Uterus (tissue), 3 donors: ENCODE measurements at regions not wholly inside any gene's neighbourhood (a gene's known extent, or its start where the extent isn't known, plus 50 kb on each side); places are given as distances from the start of the nearest gene placed in this dataset.

Source experiments
- DNase-seq, 2 donors: peaks; one replicate each; pipeline ENCODE4 v3.0.0-alpha.2; 2019 to 2020
- H3K27ac ChIP-seq, 2 donors: fragments of 200-600 bp; sonication (generic); 1 replicate in 1 of 2; 2 replicates in 1 of 2; pipeline ENCODE4 v1.5.1; 2016 to 2018
- H3K27me3 ChIP-seq, 2 donors: fragments of 200-600 bp; sonication (generic); one replicate each; pipeline ENCODE4 v1.5.1; 2018 to 2019; ENCODE audit warnings: control low read depth in 1 of 2
- H3K36me3 ChIP-seq, 2 donors: fragments of 200-600 bp; sonication (generic); one replicate each; pipeline ENCODE4 v1.5.1; 2019; ENCODE audit warnings: control low read depth in 1 of 2
- H3K4me1 ChIP-seq, 2 donors: fragments of 200-600 bp; sonication (generic); one replicate each; pipeline ENCODE4 v1.5.1; 2018 to 2019; ENCODE audit warnings: control low read depth in 1 of 2
- H3K4me3 ChIP-seq, 2 donors: fragments of 200-600 bp; sonication (generic); 1 replicate in 1 of 2; 2 replicates in 1 of 2; pipeline ENCODE4 v1.5.1; 2018 to 2019; ENCODE audit warnings: mild to moderate bottlenecking in 1 of 2
- H3K9me3 ChIP-seq, 2 donors: fragments of 200-600 bp; sonication (generic); one replicate each; pipeline ENCODE4 v1.5.1; 2019; ENCODE audit warnings: control low read depth in 1 of 2
- POLR2A ChIP-seq, 2 donors: fragments of 450-650 bp; IDR thresholded peaks; one replicate each; pipeline ENCODE4 v1.6.1; 2016; ENCODE audit warnings: antibody characterized with exemption in 2 of 2, mild to moderate bottlenecking in 1 of 2, moderate library complexity in 1 of 2
- intact Hi-C: fragments of 100-400 bp; cut with DNase I; formaldehyde crosslinking; loops from one replicate; pipeline ENCODE4 v1.15.1; 2023; ENCODE audit warnings: low total_unique reads
- TF ChIP-seq, protein P1 (sequence below), 4 experiments: fragments of 200-600 bp in 2 of 4; fragments of 450-650 bp in 2 of 4; sonication (generic) in 2 of 4; IDR thresholded peaks; one replicate each; pipeline ENCODE4 v1.5.1; 2016 to 2019; ENCODE audit warnings: antibody characterized with exemption in 4 of 4, mild to moderate bottlenecking in 2 of 4, moderate library complexity in 1 of 4
- donor health status: DM: yes; HTN: yes; CAD: no.

DNA sequence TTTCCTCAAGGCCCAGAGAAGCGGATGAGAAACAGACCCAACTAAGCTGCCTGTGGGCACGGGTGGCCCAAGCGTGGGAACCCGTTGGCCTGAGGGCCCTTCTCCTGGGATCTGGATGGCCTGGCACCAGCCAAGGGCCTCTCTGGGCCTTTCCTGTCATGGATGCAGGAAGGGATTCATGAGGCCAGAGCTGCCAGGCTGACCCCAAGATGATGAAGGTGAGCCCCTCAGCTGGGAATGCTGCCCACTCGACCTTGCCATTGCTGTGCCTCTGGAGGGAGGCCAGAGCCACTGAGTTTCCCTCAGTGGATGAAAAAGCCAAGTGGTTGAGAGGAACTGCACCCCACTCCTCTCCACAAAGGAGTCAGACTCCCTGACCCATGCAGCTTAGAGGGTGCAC, 171.2 kb downstream of the VEGFA start:
- Histone ChIP-seq H3K9me3 (peaks cover 0 to 11% of the 10 kb centered on the region in 2 donors), H3K4me3 (no peak overlapping the region), H3K27ac (no peak overlapping the region), H3K36me3 (no peaks in the 10 kb centered on the region), H3K27me3 (no peaks in the 10 kb centered on the region), H3K4me1 (no peaks in the 10 kb centered on the region)
- TF ChIP-seq POLR2A (IDR thresholded peaks at IDR 0.05), result no peak
- TF ChIP-seq, protein P1, sequence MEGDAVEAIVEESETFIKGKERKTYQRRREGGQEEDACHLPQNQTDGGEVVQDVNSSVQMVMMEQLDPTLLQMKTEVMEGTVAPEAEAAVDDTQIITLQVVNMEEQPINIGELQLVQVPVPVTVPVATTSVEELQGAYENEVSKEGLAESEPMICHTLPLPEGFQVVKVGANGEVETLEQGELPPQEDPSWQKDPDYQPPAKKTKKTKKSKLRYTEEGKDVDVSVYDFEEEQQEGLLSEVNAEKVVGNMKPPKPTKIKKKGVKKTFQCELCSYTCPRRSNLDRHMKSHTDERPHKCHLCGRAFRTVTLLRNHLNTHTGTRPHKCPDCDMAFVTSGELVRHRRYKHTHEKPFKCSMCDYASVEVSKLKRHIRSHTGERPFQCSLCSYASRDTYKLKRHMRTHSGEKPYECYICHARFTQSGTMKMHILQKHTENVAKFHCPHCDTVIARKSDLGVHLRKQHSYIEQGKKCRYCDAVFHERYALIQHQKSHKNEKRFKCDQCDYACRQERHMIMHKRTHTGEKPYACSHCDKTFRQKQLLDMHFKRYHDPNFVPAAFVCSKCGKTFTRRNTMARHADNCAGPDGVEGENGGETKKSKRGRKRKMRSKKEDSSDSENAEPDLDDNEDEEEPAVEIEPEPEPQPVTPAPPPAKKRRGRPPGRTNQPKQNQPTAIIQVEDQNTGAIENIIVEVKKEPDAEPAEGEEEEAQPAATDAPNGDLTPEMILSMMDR (IDR thresholded peaks at IDR 0.05), result no peak
- intact Hi-C loops, result no loop called here
- DNase-seq, result peak in 1 of 2 donors; percentile 8

DNA sequence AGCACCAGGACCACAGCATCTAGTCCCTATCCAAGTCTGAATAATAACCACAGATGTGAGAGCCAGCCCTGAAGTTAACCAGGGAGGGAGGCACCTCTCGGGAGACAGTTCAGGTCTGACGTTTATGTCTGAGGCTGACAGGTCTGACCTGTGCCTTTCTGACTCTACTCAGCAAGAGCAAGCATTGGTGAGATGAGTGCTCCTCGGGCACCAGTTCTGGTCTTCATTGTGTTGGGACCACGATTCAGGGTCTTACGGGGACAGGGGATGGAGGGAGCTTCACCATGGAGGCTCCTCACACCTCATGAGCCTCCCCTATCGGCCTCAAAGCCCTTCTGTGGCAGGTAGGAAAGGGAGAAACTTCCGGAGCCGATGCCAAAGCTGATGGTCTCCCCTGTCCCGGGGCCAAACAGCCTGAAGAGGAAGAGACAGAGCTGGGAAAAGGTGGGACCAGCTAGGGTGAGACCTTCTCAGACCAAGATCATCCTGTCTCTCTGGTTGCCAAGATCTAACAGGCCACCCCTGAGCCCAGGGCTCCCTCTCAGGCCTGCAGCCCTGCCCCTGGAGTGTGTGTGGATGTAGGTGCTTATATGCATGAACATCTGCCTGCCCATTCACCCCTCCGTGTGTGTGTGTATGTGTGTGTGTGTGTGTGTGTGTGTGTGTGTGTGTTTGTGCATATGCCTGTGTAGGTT, 170.5 kb downstream of the VEGFA start:
- Histone ChIP-seq H3K27ac (no peak overlapping the region), H3K27me3 (no peaks in the 10 kb centered on the region), H3K4me3 (no peak overlapping the region), H3K36me3 (no peaks in the 10 kb centered on the region), H3K4me1 (no peaks in the 10 kb centered on the region), H3K9me3 (peaks cover 0 to 5% of the 10 kb centered on the region in 2 donors)
- peak in 1 of 2 donors; percentile 8 for DNase-seq
- TF ChIP-seq, protein P1 (IDR thresholded peaks at IDR 0.05), result no peak
- TF ChIP-seq POLR2A (IDR thresholded peaks at IDR 0.05), result no peak
- intact Hi-C loops, result no loop called here

DNA sequence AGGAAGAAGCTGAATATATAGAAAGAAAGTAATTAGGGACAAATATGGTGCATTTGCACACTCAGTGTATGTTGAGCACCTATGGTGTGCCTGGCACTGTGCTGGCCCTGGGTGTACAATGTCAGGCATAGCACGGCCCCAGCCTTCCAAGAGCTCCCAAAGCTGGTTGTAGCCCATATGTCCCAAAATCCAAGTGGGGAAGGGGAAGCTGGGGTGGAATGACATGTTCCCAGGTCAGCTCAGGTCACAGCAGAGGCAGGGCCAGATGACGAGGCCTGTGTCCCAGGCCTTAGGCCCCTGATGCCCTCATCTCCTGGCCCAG, 170.0 kb downstream of the VEGFA start:
- Histone ChIP-seq H3K9me3 (no peaks in the 10 kb centered on the region), H3K36me3 (no peaks in the 10 kb centered on the region), H3K27ac (no peak overlapping the region), H3K4me1 (no peaks in the 10 kb centered on the region), H3K4me3 (no peak overlapping the region), H3K27me3 (no peaks in the 10 kb centered on the region)
- TF ChIP-seq POLR2A (IDR thresholded peaks at IDR 0.05), result no peak
- TF ChIP-seq, protein P1 (IDR thresholded peaks at IDR 0.05), result no peak
- intact Hi-C loops, result no loop called here
- DNase-seq, result peak in 1 of 2 donors; percentile 10

DNA sequence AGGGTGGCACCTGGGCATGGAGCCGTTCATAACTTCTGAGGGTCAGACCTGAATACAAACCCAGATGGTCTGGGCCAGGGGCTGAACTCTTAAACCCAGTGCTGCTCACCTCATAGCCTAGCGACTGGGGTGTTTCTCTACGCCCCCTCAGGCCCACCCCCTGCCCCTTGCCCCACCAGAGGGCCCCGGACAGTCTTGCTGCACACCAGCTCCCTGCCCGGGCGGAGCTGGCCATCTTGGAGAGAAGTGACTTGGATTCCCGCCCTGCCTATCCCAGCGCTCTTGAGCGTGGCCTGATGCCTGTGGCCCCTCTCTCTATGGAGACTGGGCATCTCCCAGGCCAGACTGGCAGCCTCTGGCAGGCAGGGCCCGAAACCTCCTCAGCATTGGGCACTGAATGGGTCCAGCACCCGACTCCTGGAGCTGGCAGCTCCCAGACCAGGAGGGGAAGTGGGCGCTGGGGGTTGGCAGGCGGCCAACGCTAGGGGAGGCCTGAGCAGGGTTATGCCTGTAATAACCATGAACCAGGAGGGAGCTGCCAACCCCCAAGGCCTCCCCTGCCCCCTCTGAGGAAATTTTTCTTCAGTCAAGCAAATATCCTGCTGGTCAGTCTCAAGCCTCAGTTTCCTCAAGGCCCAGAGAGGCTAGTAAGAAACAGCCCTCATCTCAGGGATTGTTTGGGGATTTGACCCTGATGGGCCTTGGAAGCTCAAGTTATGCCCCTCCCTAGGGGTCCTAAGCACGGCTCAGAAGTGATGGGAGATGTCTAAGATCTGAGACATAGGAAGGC, 169.5 kb downstream of the VEGFA start:
- intact Hi-C loops, result no loop called here
- no peaks in the 10 kb centered on the region for H3K36me3 ChIP-seq
- peak; percentile 11 for DNase-seq
- H3K4me1 ChIP-seq, result no peaks in the 10 kb centered on the region
- no peak overlapping the region for H3K27ac ChIP-seq
- no peak overlapping the region for H3K4me3 ChIP-seq
- H3K27me3 ChIP-seq, result no peaks in the 10 kb centered on the region
- TF ChIP-seq POLR2A (IDR thresholded peaks at IDR 0.05), result no peak
- TF ChIP-seq, protein P1 (IDR thresholded peaks at IDR 0.05), result no peak
- H3K9me3 ChIP-seq, result no peaks in the 10 kb centered on the region
